Endodermal cell (in vitro differentiated cells): ENCODE measurements at regions not wholly inside any gene's neighbourhood (a gene's known extent, or its start where the extent isn't known, plus 50 kb on each side); places are given as distances from the start of the nearest gene placed in this dataset.

Experiments
- DNase-seq: peaks from one replicate; pipeline ENCODE4 v3.0.0-alpha.2; 2017
- H3K27ac ChIP-seq: 2 replicates; pipeline ENCODE4 v1.5.1; 2013; ENCODE audit warnings: mild to moderate bottlenecking, low read depth, low read length, moderate library complexity
- H3K27me3 ChIP-seq: 2 replicates; pipeline ENCODE4 v1.6.1; 2013; ENCODE audit warnings: mild to moderate bottlenecking, low read length, moderate library complexity; ENCODE audit not compliant: insufficient read depth, control insufficient read depth, poor library complexity, severe bottlenecking
- H3K36me3 ChIP-seq: 2 replicates; pipeline ENCODE4 v1.7.0; 2013; ENCODE audit warnings: mild to moderate bottlenecking, low read length, moderate library complexity; ENCODE audit not compliant: control insufficient read depth, insufficient read depth
- H3K4me1 ChIP-seq: one replicate; pipeline ENCODE4 v1.7.0; 2013; ENCODE audit warnings: low read length; ENCODE audit not compliant: control insufficient read depth, insufficient read depth
- H3K4me3 ChIP-seq: 2 replicates; pipeline ENCODE4 v1.5.1; 2013; ENCODE audit warnings: mild to moderate bottlenecking, low read length, moderate library complexity
- H3K9ac ChIP-seq: 2 replicates; pipeline ENCODE4 v1.6.1; 2013; ENCODE audit warnings: mild to moderate bottlenecking, low read length, moderate library complexity; ENCODE audit not compliant: poor library complexity, severe bottlenecking; ENCODE audit errors: extremely low read depth
- H3K9me3 ChIP-seq: 2 replicates; pipeline ENCODE4 v1.6.1; 2013; ENCODE audit warnings: mild to moderate bottlenecking, low read length, moderate library complexity; ENCODE audit not compliant: control insufficient read depth
- H3K27ac Mint-ChIP-seq: 2 replicates; pipeline ENCODE4 v1.8.0; 2020; ENCODE audit warnings: mixed read lengths
- H3K27me3 Mint-ChIP-seq: 2 replicates; pipeline ENCODE4 v1.8.0; 2021; ENCODE audit warnings: mild to moderate bottlenecking, mixed read lengths; ENCODE audit not compliant: insufficient read depth
- H3K36me3 Mint-ChIP-seq: 2 replicates; pipeline ENCODE4 v1.8.0; 2020; ENCODE audit warnings: low read depth, mixed read lengths
- H3K4me1 Mint-ChIP-seq: 2 replicates; pipeline ENCODE4 v1.8.0; 2020; ENCODE audit warnings: mixed read lengths
- H3K4me3 Mint-ChIP-seq: 2 replicates; pipeline ENCODE4 v1.8.0; 2020; ENCODE audit warnings: mild to moderate bottlenecking, moderate library complexity, mixed read lengths
- H3K9me3 Mint-ChIP-seq: 2 replicates; pipeline ENCODE4 v1.8.0; 2020; ENCODE audit warnings: mild to moderate bottlenecking, mixed read lengths
- WGBS, 2 experiments: methylation state at CpG; one replicate each; pipeline versions ENCODE4 v1.1.5 to v1.1.7; 2013; ENCODE audit warnings: missing lambda C conversion rate in 2 of 2, mixed read lengths in 1 of 2; ENCODE audit not compliant: insufficient coverage in 1 of 2, insufficient read length in 1 of 2; 5-methylcytosine and 5-hydroxymethylcytosine counted together
- TF ChIP-seq, protein P1 (sequence below): fragments of 200-600 bp; sonication (generic); conservative IDR thresholded peaks from 2 replicates; pipeline ENCODE4 v1.5.0; 2021; ENCODE audit warnings: antibody characterized with exemption, mild to moderate bottlenecking

DNA sequence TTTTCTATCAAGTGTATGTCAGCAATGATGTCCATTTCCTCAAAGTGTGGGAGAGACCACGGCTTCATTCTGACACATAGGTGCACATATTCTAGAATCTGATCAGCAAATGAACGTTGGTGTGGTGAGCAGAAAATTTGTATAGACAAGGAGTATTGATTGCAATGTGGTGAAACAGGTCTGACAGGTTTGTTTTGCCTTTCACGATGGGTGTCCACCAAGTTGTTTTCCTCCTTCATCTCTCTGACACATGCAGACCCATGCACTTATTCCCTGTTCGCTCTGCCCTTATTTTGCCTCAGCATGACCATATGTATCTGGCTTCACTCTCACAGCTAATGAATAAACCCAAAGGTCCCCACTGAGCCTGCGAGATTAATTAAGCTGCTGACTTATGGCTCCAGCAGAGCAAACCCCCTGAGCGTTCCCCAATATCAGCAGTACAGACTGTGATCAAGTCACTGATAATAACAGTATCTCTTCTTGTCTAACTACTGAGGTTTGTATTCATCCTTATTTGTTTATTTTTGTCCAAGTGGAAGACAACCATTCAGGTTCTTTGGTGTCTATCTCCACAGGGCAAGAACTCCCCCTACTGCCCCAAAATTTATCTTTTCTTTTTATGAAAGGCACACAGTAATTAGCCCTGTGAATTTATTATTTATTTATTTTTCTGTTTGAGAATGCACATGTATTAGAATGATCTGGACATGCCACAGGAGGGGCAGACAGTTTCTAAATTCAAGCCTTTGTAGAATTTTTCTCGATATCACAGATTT is 178.3 kb upstream of the HSFY2 start:
- TF ChIP-seq, protein P1, sequence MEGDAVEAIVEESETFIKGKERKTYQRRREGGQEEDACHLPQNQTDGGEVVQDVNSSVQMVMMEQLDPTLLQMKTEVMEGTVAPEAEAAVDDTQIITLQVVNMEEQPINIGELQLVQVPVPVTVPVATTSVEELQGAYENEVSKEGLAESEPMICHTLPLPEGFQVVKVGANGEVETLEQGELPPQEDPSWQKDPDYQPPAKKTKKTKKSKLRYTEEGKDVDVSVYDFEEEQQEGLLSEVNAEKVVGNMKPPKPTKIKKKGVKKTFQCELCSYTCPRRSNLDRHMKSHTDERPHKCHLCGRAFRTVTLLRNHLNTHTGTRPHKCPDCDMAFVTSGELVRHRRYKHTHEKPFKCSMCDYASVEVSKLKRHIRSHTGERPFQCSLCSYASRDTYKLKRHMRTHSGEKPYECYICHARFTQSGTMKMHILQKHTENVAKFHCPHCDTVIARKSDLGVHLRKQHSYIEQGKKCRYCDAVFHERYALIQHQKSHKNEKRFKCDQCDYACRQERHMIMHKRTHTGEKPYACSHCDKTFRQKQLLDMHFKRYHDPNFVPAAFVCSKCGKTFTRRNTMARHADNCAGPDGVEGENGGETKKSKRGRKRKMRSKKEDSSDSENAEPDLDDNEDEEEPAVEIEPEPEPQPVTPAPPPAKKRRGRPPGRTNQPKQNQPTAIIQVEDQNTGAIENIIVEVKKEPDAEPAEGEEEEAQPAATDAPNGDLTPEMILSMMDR: no peak
- H3K36me3 ChIP-seq: no peaks in the 10 kb centered on the region
- H3K27me3 Mint-ChIP-seq: no peaks in the 10 kb centered on the region

DNA sequence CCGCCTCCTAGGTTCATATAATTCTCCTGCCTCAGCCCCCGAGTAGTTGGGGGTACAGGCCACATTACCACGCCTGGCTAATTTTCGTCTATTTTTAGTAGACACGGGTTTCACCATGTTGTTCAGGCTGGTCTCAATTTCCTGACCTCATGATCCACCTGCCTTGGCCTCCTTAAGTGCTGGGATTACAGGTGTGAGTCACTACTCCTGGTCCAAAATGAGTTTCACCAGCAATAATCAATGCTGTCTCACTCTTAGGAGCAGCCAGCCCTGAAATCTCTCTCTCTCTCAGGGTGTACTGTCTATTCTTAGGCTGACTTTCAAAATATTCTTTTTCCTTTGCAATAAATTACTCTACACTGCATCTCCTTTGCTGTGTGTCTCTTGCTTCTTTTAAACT is 177.5 kb upstream of the HSFY2 start:
- H3K9ac ChIP-seq: no peak overlapping the region
- no peaks in the 10 kb centered on the region for H3K4me1 ChIP-seq
- TF ChIP-seq, protein P1: no peak
- peaks cover 10% of the 10 kb centered on the region for H3K9me3 ChIP-seq
- H3K27me3 Mint-ChIP-seq: no peaks in the 10 kb centered on the region
- H3K4me1 Mint-ChIP-seq: no peaks in the 10 kb centered on the region
- no peak overlapping the region for H3K4me3 Mint-ChIP-seq
- H3K27ac Mint-ChIP-seq: no peak overlapping the region
- no peaks in the 10 kb centered on the region for H3K36me3 ChIP-seq
- H3K36me3 Mint-ChIP-seq: no peaks in the 10 kb centered on the region
- no peaks in the 10 kb centered on the region for H3K9me3 Mint-ChIP-seq
- H3K4me3 ChIP-seq: no peak overlapping the region
- H3K27me3 ChIP-seq: no peaks in the 10 kb centered on the region
- WGBS, 2 experiments: 93 to 100% methylated on average over 1 to 5 of the region's 5 CpGs
- no peak for DNase-seq
- no peak overlapping the region for H3K27ac ChIP-seq

More for the DNA sequence above, 178.3 kb upstream of the HSFY2 start:
- Mint-ChIP-seq H3K36me3 (no peaks in the 10 kb centered on the region), H3K4me3 (no peak overlapping the region), H3K27ac (no peak overlapping the region), H3K4me1 (no peaks in the 10 kb centered on the region), H3K9me3 (no peaks in the 10 kb centered on the region)
- DNase-seq: no peak
- Histone ChIP-seq H3K4me3 (no peak overlapping the region), H3K27ac (no peak overlapping the region), H3K27me3 (no peaks in the 10 kb centered on the region), H3K9ac (no peak overlapping the region), H3K4me1 (no peaks in the 10 kb centered on the region), H3K9me3 (peaks cover 10% of the 10 kb centered on the region)
- WGBS, 2 experiments: 63 to 82% methylated on average over 2 to 6 of the region's 7 CpGs

DNA sequence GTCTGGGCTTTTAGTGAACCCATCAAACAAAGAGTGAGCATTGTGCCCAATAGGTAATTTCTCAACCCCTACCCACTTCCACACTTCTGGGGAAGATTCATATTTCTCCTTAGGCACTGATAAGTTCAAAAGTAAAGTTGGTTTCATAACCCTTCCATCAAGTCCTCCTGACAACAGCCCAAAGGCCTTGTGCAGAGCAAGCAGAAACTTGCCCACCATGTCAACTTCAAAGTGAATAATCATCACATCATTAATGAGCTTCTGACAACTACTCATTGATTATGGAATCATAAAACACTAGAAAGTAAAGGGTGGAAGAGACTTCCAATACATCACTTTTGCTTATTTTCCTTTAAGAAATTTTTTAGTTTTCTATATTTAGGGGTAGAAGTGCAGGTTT is 163.3 kb upstream of the HSFY2 start:
- H3K4me1 Mint-ChIP-seq: no peaks in the 10 kb centered on the region
- H3K9me3 Mint-ChIP-seq: no peaks in the 10 kb centered on the region
- H3K36me3 ChIP-seq: no peaks in the 10 kb centered on the region
- no peaks in the 10 kb centered on the region for H3K9me3 ChIP-seq
- H3K4me3 Mint-ChIP-seq: no peak overlapping the region
- no peaks in the 10 kb centered on the region for H3K27me3 Mint-ChIP-seq
- H3K27ac Mint-ChIP-seq: no peak overlapping the region
- no peaks in the 10 kb centered on the region for H3K27me3 ChIP-seq
- DNase-seq: no peak
- H3K36me3 Mint-ChIP-seq: no peaks in the 10 kb centered on the region
- H3K4me1 ChIP-seq: no peaks in the 10 kb centered on the region
- no peak overlapping the region for H3K9ac ChIP-seq
- TF ChIP-seq, protein P1: no peak
- no peak overlapping the region for H3K27ac ChIP-seq
- no peak overlapping the region for H3K4me3 ChIP-seq
